ENCODE measurements at regions not wholly inside any gene's neighbourhood (a gene's known extent, or its start where the extent isn't known, plus 50 kb on each side); places are given as distances from the start of the nearest gene placed in this dataset.
"Not testable (repeated sequence)": the region's sequence is repeated elsewhere in the genome, so short reads cannot be mapped to it uniquely, and the experiment has no call there.

GRCh38 chr6:137977814-137978213, 110.8 kb downstream of the TNFAIP3 start:
- Histone ChIP-seq H3K27me3 (ENCODE audit: low read length) (no peaks in the 10 kb centered on the region), H2AFZ (ENCODE audit: low read length) (no peak overlapping the region), H3K4me1 (ENCODE audit: insufficient read depth, low read length) (peaks cover 13% of the 10 kb centered on the region), H3K9ac (ENCODE audit: low read length) (no peak overlapping the region), H3K9me3 (ENCODE audit: low read length) (no peaks in the 10 kb centered on the region), H3K27ac (ENCODE audit: low read length) (0 out of 2 replicates have a peak overlapping the region, but pooled peaks have one; percentile 20), H3K4me2 (ENCODE audit: low read length) (peak overlapping the region; percentile 58; the same call in 1 of the 2 replicates), H3F3A (ENCODE audit: low read length, unreplicated experiment) (no peaks in the 10 kb centered on the region), H3K79me2 (ENCODE audit: low read length) (no peaks in the 10 kb centered on the region), H3K36me3 (ENCODE audit: low read depth, low read length) (no peaks in the 10 kb centered on the region), H4K20me1 (ENCODE audit: low read length) (no peaks in the 10 kb centered on the region), H3K9me2 (replicated peaks; ENCODE audit: low read length) (no peaks in the 10 kb centered on the region), H3K4me3 (ENCODE audit: low read length) (no peak overlapping the region)
- no peak for ATAC-seq
- intact Hi-C loops (cut with micrococcal nuclease) = no loop called here
- no peak for DNase-seq
- POLR2A ChIA-PET (ENCODE audit: unreplicated experiment) = no interaction called here
- no peak for TF ChIP-seq EZH2 (IDR thresholded peaks at IDR 0.05; ENCODE audit: low read length, unreplicated experiment)
- TF ChIP-seq EZH2phosphoT487 (IDR thresholded peaks at IDR 0.05; ENCODE audit: borderline replicate concordance, low read length) = no peak
- TF ChIP-seq CTCF (conservative IDR thresholded peaks at IDR 0.05; ENCODE audit: low read depth, low read length) = no peak
- CTCF ChIA-PET = no interaction called here
- no TSS peak for BruUV-seq (replicated peaks)

- Histone ChIP-seq H3K9me2 (replicated peaks; ENCODE audit: low read length) (no peaks in the 10 kb centered on the region), H3K9me3 (ENCODE audit: low read length) (no peaks in the 10 kb centered on the region), H3K4me3 (ENCODE audit: low read length) (no peak overlapping the region), H2AFZ (ENCODE audit: low read length) (no peak overlapping the region), H3K27ac (ENCODE audit: low read length) (peak overlapping the region; percentile 58), H3K9ac (ENCODE audit: low read length) (no peak overlapping the region), H3K4me2 (ENCODE audit: low read length) (peak overlapping the region; percentile 58), H3K4me1 (ENCODE audit: insufficient read depth, low read length) (peaks cover 13% of the 10 kb centered on the region), H3K79me2 (ENCODE audit: low read length) (no peaks in the 10 kb centered on the region), H4K20me1 (ENCODE audit: low read length) (no peaks in the 10 kb centered on the region), H3F3A (ENCODE audit: low read length, unreplicated experiment) (no peaks in the 10 kb centered on the region), H3K36me3 (ENCODE audit: low read depth, low read length) (no peaks in the 10 kb centered on the region), H3K27me3 (ENCODE audit: low read length) (no peaks in the 10 kb centered on the region)
- ChIA-PET POLR2A (ENCODE audit: unreplicated experiment) (no interaction called here), CTCF (no interaction called here)
- ATAC-seq (peak; percentile 87), DNase-seq (peak; percentile 77)
- intact Hi-C loops (cut with micrococcal nuclease) = no loop called here
- TF ChIP-seq EZH2phosphoT487 (IDR thresholded peaks at IDR 0.05; ENCODE audit: borderline replicate concordance, low read length) = no peak
- TF ChIP-seq EZH2 (IDR thresholded peaks at IDR 0.05; ENCODE audit: low read length, unreplicated experiment) = no peak
- no peak for TF ChIP-seq CTCF (conservative IDR thresholded peaks at IDR 0.05; ENCODE audit: low read depth, low read length)
- no TSS peak for BruUV-seq (replicated peaks)
Observed at GRCh38 chr6:137978252-137978896, 111.3 kb downstream of the TNFAIP3 start.

- H3K9me2 ChIP-seq (replicated peaks; ENCODE audit: low read length); ATAC-seq; DNase-seq; H3K4me3 ChIP-seq (ENCODE audit: low read length); CTCF ChIA-PET; intact Hi-C loops (cut with micrococcal nuclease); H3F3A ChIP-seq (ENCODE audit: low read length, unreplicated experiment); POLR2A ChIA-PET (ENCODE audit: unreplicated experiment); BruUV-seq (replicated peaks); H3K4me2 ChIP-seq (ENCODE audit: low read length); H2AFZ ChIP-seq (ENCODE audit: low read length); H3K27me3 ChIP-seq (ENCODE audit: low read length); H3K9ac ChIP-seq (ENCODE audit: low read length); H3K9me3 ChIP-seq (ENCODE audit: low read length); H3K79me2 ChIP-seq (ENCODE audit: low read length); H4K20me1 ChIP-seq (ENCODE audit: low read length); H3K36me3 ChIP-seq (ENCODE audit: low read depth, low read length): not testable (repeated sequence)
- peaks cover 13% of the 10 kb centered on the region for H3K4me1 ChIP-seq (ENCODE audit: insufficient read depth, low read length)
- peak overlapping the region; percentile 58; the same call in 1 of the 2 replicates for H3K27ac ChIP-seq (ENCODE audit: low read length)
Observed at GRCh38 chr6:137979263-137979662, 112.2 kb downstream of the TNFAIP3 start.
